ENCODE measurements at regions not wholly inside any gene's neighbourhood (a gene's known extent, or its start where the extent isn't known, plus 50 kb on each side); places are given as distances from the start of the nearest gene placed in this dataset.

- WGBS, 2 donors (ENCODE audit: low coverage in 1 of 2), result 95 to 97% methylated on average over 6 to 7 of the region's 7 CpGs
Measured at GRCh38 chr6:4280031-4280430, 144.7 kb upstream of the ECI2 start.

GRCh38 chr6:4274382-4275082 is 139.2 kb upstream of the ECI2 start:
- Histone ChIP-seq H3K4me3 (no peak overlapping the region), H3K27ac (no peak overlapping the region), H3K27me3 (no peaks in the 10 kb centered on the region), H3K4me1 (no peaks in the 10 kb centered on the region), H3K36me3 (no peaks in the 10 kb centered on the region), H3K9me3 (no peaks in the 10 kb centered on the region)
- 38 to 39% methylated on average over 2 of the region's 2 CpGs for WGBS, 2 donors (ENCODE audit: low coverage in 1 of 2)
- no peak for DNase-seq
- in situ Hi-C loops (cut with MboI; ENCODE audit: low pct_ligation_motif_present in 1 of 4, low pct_unique_long_range_greater_than_20kb in 1 of 4, low sequenced_read_pairs in 3 of 4), result no loop called here
- intact Hi-C loops (cut with DNase I; ENCODE audit: low total_unique reads), result loop anchor here (5.0 kb wide), 1 partner anchor 1653 kb away; no protein-coding TSS in a partner anchor
- TF ChIP-seq EP300 (IDR thresholded peaks at IDR 0.05; ENCODE audit: low read depth) (no peak), POLR2AphosphoS5 (IDR thresholded peaks at IDR 0.05) (no peak), POLR2A (IDR thresholded peaks at IDR 0.05) (no peak), CTCF (IDR thresholded peaks at IDR 0.05) (no peak)

More at GRCh38 chr6:4280031-4280430, 144.7 kb upstream of the ECI2 start:
- Histone ChIP-seq H3K27ac (no peak overlapping the region), H3K4me3 (no peak overlapping the region), H3K36me3 (no peaks in the 10 kb centered on the region), H3K9me3 (no peaks in the 10 kb centered on the region), H3K4me1 (peaks cover 0 to 11% (median 8%) of the 10 kb centered on the region in 4 donors), H3K27me3 (peaks cover 19% of the 10 kb centered on the region)
- in situ Hi-C loops (cut with MboI; ENCODE audit: low pct_ligation_motif_present in 1 of 4, low pct_unique_long_range_greater_than_20kb in 1 of 4, low sequenced_read_pairs in 3 of 4), result no loop called here
- intact Hi-C loops (cut with DNase I; ENCODE audit: low total_unique reads), result no loop called here
- DNase-seq, result no peak
- no peak for TF ChIP-seq CTCF (IDR thresholded peaks at IDR 0.05)
- TF ChIP-seq POLR2A (IDR thresholded peaks at IDR 0.05), result no peak
- TF ChIP-seq POLR2AphosphoS5 (IDR thresholded peaks at IDR 0.05), result no peak
- no peak for TF ChIP-seq EP300 (IDR thresholded peaks at IDR 0.05; ENCODE audit: low read depth)

- in situ Hi-C loops (cut with MboI; ENCODE audit: low pct_ligation_motif_present in 1 of 4, low pct_unique_long_range_greater_than_20kb in 1 of 4, low sequenced_read_pairs in 3 of 4) (no loop called here), intact Hi-C loops (cut with DNase I; ENCODE audit: low total_unique reads) (loop anchor here (5.0 kb wide), 1 partner anchor 1654 kb away; no protein-coding TSS in a partner anchor)
- TF ChIP-seq EP300 (IDR thresholded peaks at IDR 0.05; ENCODE audit: low read depth), result no peak
- TF ChIP-seq POLR2A (IDR thresholded peaks at IDR 0.05), result no peak
- Histone ChIP-seq H3K27me3 (no peaks in the 10 kb centered on the region), H3K36me3 (no peaks in the 10 kb centered on the region), H3K27ac (no peak overlapping the region), H3K4me3 (no peak overlapping the region), H3K9me3 (no peaks in the 10 kb centered on the region), H3K4me1 (no peaks in the 10 kb centered on the region)
- WGBS, 2 donors (ENCODE audit: low coverage in 1 of 2), result 83 to 89% methylated on average over 2 to 6 of the region's 6 CpGs
- DNase-seq, result no peak
Measured at GRCh38 chr6:4272996-4273395, 137.6 kb upstream of the ECI2 start.

- Histone ChIP-seq H3K36me3 (no peaks in the 10 kb centered on the region), H3K4me3 (no peak overlapping the region), H3K27ac (no peak overlapping the region), H3K9me3 (no peaks in the 10 kb centered on the region), H3K4me1 (no peaks in the 10 kb centered on the region), H3K27me3 (no peaks in the 10 kb centered on the region)
- WGBS, 2 donors (ENCODE audit: low coverage in 1 of 2), result 80 to 88% methylated on average over 3 to 6 of the region's 6 CpGs
- no peak for TF ChIP-seq CTCF (IDR thresholded peaks at IDR 0.05)
- TF ChIP-seq EP300 (IDR thresholded peaks at IDR 0.05; ENCODE audit: low read depth), result no peak
- no peak for TF ChIP-seq POLR2AphosphoS5 (IDR thresholded peaks at IDR 0.05)
- TF ChIP-seq POLR2A (IDR thresholded peaks at IDR 0.05), result no peak
- intact Hi-C loops (cut with DNase I; ENCODE audit: low total_unique reads), result loop anchor here (5.0 kb wide), 1 partner anchor 1655 kb away; no protein-coding TSS in a partner anchor
- in situ Hi-C loops (cut with MboI; ENCODE audit: low pct_ligation_motif_present in 1 of 4, low pct_unique_long_range_greater_than_20kb in 1 of 4, low sequenced_read_pairs in 3 of 4), result no loop called here
- DNase-seq, result no peak
Measured at GRCh38 chr6:4271761-4272470, 136.5 kb upstream of the ECI2 start.

Measured in transverse colon (tissue), 4 donors.